Endometrium (tissue), 2 donors: ENCODE measurements at regions not wholly inside any gene's neighbourhood (a gene's known extent, or its start where the extent isn't known, plus 50 kb on each side); places are given as distances from the start of the nearest gene placed in this dataset.

ENCODE experiments used
- FAIRE-seq: peaks from 2 replicates; lab custom pipeline; 2012; peaks lifted over from hg19 to GRCh38; lab: Jason Lieb, UNC
- donor health status: control.
- donor health status: control.

GRCh38 chr5:66472010-66472409, 124.2 kb upstream of the MAST4 start:
- no peak for FAIRE-seq

- FAIRE-seq: no peak
These were observed 120.5 kb upstream of the MAST4 start for GRCh38 chr5:66475731-66476130.

- no peak for FAIRE-seq
These were observed 118.6 kb upstream of the MAST4 start for GRCh38 chr5:66477596-66477995.

- FAIRE-seq: no peak
These were observed 101.8 kb upstream of the MAST4 start for GRCh38 chr5:66494437-66494836.

GRCh38 chr5:66498791-66499207, 97.4 kb upstream of the MAST4 start:
- FAIRE-seq: no peak

GRCh38 chr5:66503203-66503789, 92.9 kb upstream of the MAST4 start:
- FAIRE-seq: no peak

GRCh38 chr5:66507106-66507505, 89.1 kb upstream of the MAST4 start:
- FAIRE-seq: no peak

GRCh38 chr5:66511491-66511890, 84.7 kb upstream of the MAST4 start:
- FAIRE-seq: no peak

GRCh38 chr5:66513130-66513529, 83.1 kb upstream of the MAST4 start:
- no peak for FAIRE-seq

- FAIRE-seq: no peak
These were observed 81.0 kb upstream of the MAST4 start for GRCh38 chr5:66515209-66515608.

GRCh38 chr5:66516550-66516949, 79.6 kb upstream of the MAST4 start:
- no peak for FAIRE-seq

- FAIRE-seq: no peak
These were observed 78.8 kb upstream of the MAST4 start for GRCh38 chr5:66517351-66517750.

GRCh38 chr5:66518052-66518451, 78.1 kb upstream of the MAST4 start:
- no peak for FAIRE-seq

- no peak for FAIRE-seq
These were observed 77.4 kb upstream of the MAST4 start for GRCh38 chr5:66518753-66519152.

- FAIRE-seq: no peak
These were observed 76.6 kb upstream of the MAST4 start for GRCh38 chr5:66519626-66520025.

- FAIRE-seq: no peak
These were observed 75.3 kb upstream of the MAST4 start for GRCh38 chr5:66520854-66521253.

- no peak for FAIRE-seq
These were observed 68.6 kb upstream of the MAST4 start for GRCh38 chr5:66527478-66528035.

- no peak for FAIRE-seq
These were observed 67.0 kb upstream of the MAST4 start for GRCh38 chr5:66529182-66529581.

GRCh38 chr5:66529704-66530103, 66.5 kb upstream of the MAST4 start:
- no peak for FAIRE-seq

- no peak for FAIRE-seq
These were observed 58.1 kb upstream of the MAST4 start for GRCh38 chr5:66538126-66538525.

GRCh38 chr5:66538531-66538930, 57.7 kb upstream of the MAST4 start:
- no peak for FAIRE-seq

- no peak for FAIRE-seq
These were observed 56.1 kb upstream of the MAST4 start for GRCh38 chr5:66540078-66540477.

- FAIRE-seq: no peak
These were observed 53.5 kb upstream of the MAST4 start for GRCh38 chr5:66542711-66543110.
